ENCODE measurements at regions not wholly inside any gene's neighbourhood (a gene's known extent, or its start where the extent isn't known, plus 50 kb on each side); places are given as distances from the start of the nearest gene placed in this dataset.
A peak's percentile ranks its signal among the peaks of the same experiment; 100 is the strongest.

DNA sequence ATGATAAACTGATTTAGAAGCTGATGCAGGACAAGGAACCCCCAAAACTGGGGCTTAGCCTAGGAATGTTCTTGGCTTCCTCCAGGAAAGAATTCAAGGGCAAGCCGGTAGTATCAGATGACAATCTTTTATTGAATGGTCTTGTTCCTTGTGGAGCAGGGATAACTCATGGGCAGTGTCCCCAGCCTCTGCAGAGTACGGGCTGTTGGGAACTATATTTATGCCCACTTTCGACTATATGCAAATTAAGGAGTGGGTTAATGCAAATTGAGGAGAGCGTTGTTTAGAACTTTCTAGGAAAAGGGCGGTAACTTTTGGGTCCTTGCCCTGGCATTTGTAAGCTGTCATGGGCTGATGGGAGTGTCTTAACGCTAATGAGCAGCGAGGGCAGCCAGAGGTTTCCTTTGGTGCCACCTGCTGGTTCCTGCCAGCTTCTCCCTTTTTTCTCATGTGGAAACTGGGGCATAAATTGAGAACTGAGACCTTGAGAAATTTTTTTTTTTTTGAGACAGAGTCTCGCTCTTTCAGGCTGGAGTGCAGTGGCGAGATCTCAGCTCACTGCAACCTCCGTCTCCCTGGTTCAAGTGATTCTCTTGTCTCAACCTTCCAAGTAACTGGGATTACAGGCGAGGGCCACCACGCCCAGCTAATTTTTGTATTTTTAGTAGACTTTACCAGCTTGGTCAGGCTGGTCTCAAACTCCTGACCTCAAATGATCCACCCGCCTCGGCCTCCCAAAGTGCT is 79.4 kb upstream of the ABCC4 start:
- Histone ChIP-seq H3F3A (ENCODE audit: control insufficient read depth, insufficient read depth) (no peaks in the 10 kb centered on the region), H4K20me1 (ENCODE audit: control insufficient read depth, insufficient read depth, low read depth, low read length) (no peaks in the 10 kb centered on the region), H3K27ac (ENCODE audit: low read depth, low read length) (no peak overlapping the region), H3K36me3 (ENCODE audit: control insufficient read depth, low read length) (no peaks in the 10 kb centered on the region), H3K27me3 (ENCODE audit: control insufficient read depth, low read length) (peaks cover 9% of the 10 kb centered on the region), H3K9me3 (ENCODE audit: control insufficient read depth, insufficient read depth, low read length) (no peaks in the 10 kb centered on the region), H3K4me2 (ENCODE audit: low read length) (peak overlapping the region; percentile 35), H3K9me2 (replicated peaks; ENCODE audit: control insufficient read depth, low read length) (no peaks in the 10 kb centered on the region), H3K4me3 (ENCODE audit: low read length) (no peak overlapping the region), H3K79me2 (ENCODE audit: control insufficient read depth, low read length) (no peaks in the 10 kb centered on the region), H3K4me1 (ENCODE audit: control insufficient read depth, low read length) (peaks cover 13% of the 10 kb centered on the region)
- TF ChIP-seq CTCF (IDR thresholded peaks at IDR 0.05; ENCODE audit: low read depth, low read length, poor library complexity, severe bottlenecking) (peak; percentile 76), EZH2phosphoT487 (IDR thresholded peaks at IDR 0.05; ENCODE audit: borderline replicate concordance, low read length) (no peak)

GRCh38 chr13:95381212-95381527 is 79.9 kb upstream of the ABCC4 start:
- H4K20me1 ChIP-seq (ENCODE audit: control insufficient read depth, insufficient read depth, low read depth, low read length), result no peaks in the 10 kb centered on the region
- H3K4me3 ChIP-seq (ENCODE audit: low read length), result no peak overlapping the region
- no peaks in the 10 kb centered on the region for H3K36me3 ChIP-seq (ENCODE audit: control insufficient read depth, low read length)
- no peak overlapping the region for H3K27ac ChIP-seq (ENCODE audit: low read depth, low read length)
- H3F3A ChIP-seq (ENCODE audit: control insufficient read depth, insufficient read depth), result no peaks in the 10 kb centered on the region
- peaks cover 13% of the 10 kb centered on the region for H3K4me1 ChIP-seq (ENCODE audit: control insufficient read depth, low read length)
- H3K4me2 ChIP-seq (ENCODE audit: low read length), result no peak overlapping the region; the same call in 1 of the 2 replicates
- no peaks in the 10 kb centered on the region for H3K9me2 ChIP-seq (replicated peaks; ENCODE audit: control insufficient read depth, low read length)
- H3K27me3 ChIP-seq (ENCODE audit: control insufficient read depth, low read length), result peaks cover 9% of the 10 kb centered on the region
- no peak for TF ChIP-seq EZH2phosphoT487 (IDR thresholded peaks at IDR 0.05; ENCODE audit: borderline replicate concordance, low read length)
- no peak for TF ChIP-seq CTCF (IDR thresholded peaks at IDR 0.05; ENCODE audit: low read depth, low read length, poor library complexity, severe bottlenecking)
- H3K79me2 ChIP-seq (ENCODE audit: control insufficient read depth, low read length), result no peaks in the 10 kb centered on the region
- H3K9me3 ChIP-seq (ENCODE audit: control insufficient read depth, insufficient read depth, low read length), result no peaks in the 10 kb centered on the region

DNA sequence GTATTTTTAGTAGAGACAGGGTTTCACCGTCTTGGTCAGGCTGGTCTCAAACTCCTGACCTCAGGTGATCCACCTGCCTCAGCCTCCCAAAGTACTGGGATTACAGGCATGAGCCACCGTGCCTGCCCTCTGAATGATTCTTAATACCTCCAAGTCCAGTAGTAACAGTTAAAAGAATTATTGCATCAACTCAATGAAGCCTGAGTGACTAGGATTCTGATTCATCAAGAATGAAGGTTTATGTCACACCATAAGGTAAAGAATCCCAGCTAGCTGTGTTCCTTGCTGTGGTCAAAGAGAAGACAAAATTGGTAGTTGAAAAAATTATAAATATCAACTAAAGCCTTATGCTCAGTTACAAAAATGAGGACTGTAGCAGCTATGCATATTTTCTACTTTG is 81.2 kb upstream of the ABCC4 start:
- Histone ChIP-seq H3K4me2 (ENCODE audit: low read length) (no peak overlapping the region), H3K4me1 (ENCODE audit: control insufficient read depth, low read length) (peaks cover 21% of the 10 kb centered on the region), H3K27me3 (ENCODE audit: control insufficient read depth, low read length) (peaks cover 9% of the 10 kb centered on the region), H4K20me1 (ENCODE audit: control insufficient read depth, insufficient read depth, low read depth, low read length) (no peaks in the 10 kb centered on the region), H3K9me2 (replicated peaks; ENCODE audit: control insufficient read depth, low read length) (no peaks in the 10 kb centered on the region), H3K4me3 (ENCODE audit: low read length) (no peak overlapping the region), H3K27ac (ENCODE audit: low read depth, low read length) (no peak overlapping the region), H3F3A (ENCODE audit: control insufficient read depth, insufficient read depth) (no peaks in the 10 kb centered on the region), H3K9me3 (ENCODE audit: control insufficient read depth, insufficient read depth, low read length) (no peaks in the 10 kb centered on the region), H3K36me3 (ENCODE audit: control insufficient read depth, low read length) (no peaks in the 10 kb centered on the region), H3K79me2 (ENCODE audit: control insufficient read depth, low read length) (no peaks in the 10 kb centered on the region)
- TF ChIP-seq EZH2phosphoT487 (IDR thresholded peaks at IDR 0.05; ENCODE audit: borderline replicate concordance, low read length) (no peak), CTCF (IDR thresholded peaks at IDR 0.05; ENCODE audit: low read depth, low read length, poor library complexity, severe bottlenecking) (no peak)

Measured in DOHH2 (cell line).